OCI-LY1 (cell line): ENCODE measurements at regions not wholly inside any gene's neighbourhood (a gene's known extent, or its start where the extent isn't known, plus 50 kb on each side); places are given as distances from the start of the nearest gene placed in this dataset.
"Not testable (repeated sequence)": the region's sequence is repeated elsewhere in the genome, so short reads cannot be mapped to it uniquely, and the experiment has no call there.

ENCODE experiments used
- H2AFZ ChIP-seq: fragments of 200-600 bp; sonication (generic), shearing (Covaris generic); 2 replicates; pipeline ENCODE4 v1.6.0; 2014; ENCODE audit warnings: antibody characterized with exemption, mild to moderate bottlenecking, low read length
- H3F3A ChIP-seq: fragments of 200-600 bp; sonication (generic), shearing (Covaris generic); 2 replicates; pipeline ENCODE4 v1.6.0; 2014; ENCODE audit warnings: mild to moderate bottlenecking, antibody characterized with exemption, low read length, moderate library complexity; ENCODE audit not compliant: insufficient read depth
- H3K27ac ChIP-seq: fragments of 200-600 bp; sonication (generic); 2 replicates; pipeline ENCODE4 v1.5.1; 2014; ENCODE audit warnings: low read length, mixed run types, mild to moderate bottlenecking, low read depth; ENCODE audit not compliant: poor library complexity, severe bottlenecking
- H3K27me3 ChIP-seq: fragments of 200-600 bp; sonication (generic); 2 replicates; pipeline ENCODE4 v1.6.0; 2014; ENCODE audit warnings: antibody characterized with exemption, mild to moderate bottlenecking, low read length, moderate library complexity; ENCODE audit not compliant: insufficient read depth
- H3K36me3 ChIP-seq: fragments of 200-600 bp; sonication (generic); 2 replicates; pipeline ENCODE4 v1.6.1; 2014; ENCODE audit warnings: mild to moderate bottlenecking, antibody characterized with exemption, low read length, moderate library complexity, mixed read lengths; ENCODE audit not compliant: insufficient read depth
- H3K4me1 ChIP-seq: fragments of 200-600 bp; sonication (generic); 2 replicates; pipeline ENCODE4 v1.5.1; 2014; ENCODE audit warnings: mild to moderate bottlenecking, low read length, moderate library complexity; ENCODE audit not compliant: insufficient read depth, severe bottlenecking
- H3K4me2 ChIP-seq: fragments of 200-600 bp; sonication (generic), shearing (Covaris generic); 2 replicates; pipeline ENCODE4 v1.6.1; 2014; ENCODE audit warnings: low read length
- H3K4me3 ChIP-seq: fragments of 200-600 bp; sonication (generic); 2 replicates; pipeline ENCODE4 v1.5.1; 2014; ENCODE audit warnings: low read length, low read depth, mild to moderate bottlenecking, mixed read lengths; ENCODE audit not compliant: poor library complexity, severe bottlenecking
- H3K79me2 ChIP-seq: fragments of 200-600 bp; shearing (Covaris generic); 2 replicates; pipeline ENCODE4 v1.6.1; 2016; ENCODE audit warnings: mixed run types, low read length, mixed read lengths; ENCODE audit not compliant: insufficient read depth
- H3K9ac ChIP-seq: fragments of 200-600 bp; sonication (generic), shearing (Covaris generic); 2 replicates; pipeline ENCODE4 v1.6.1; 2014; ENCODE audit warnings: mild to moderate bottlenecking, low read length, mixed read lengths
- H3K9me2 ChIP-seq: fragments of 200-600 bp; sonication (generic), shearing (Covaris generic); 2 replicates; pipeline ENCODE4 v1.6.1; 2014; ENCODE audit warnings: low read depth, mild to moderate bottlenecking, low read length, mixed read lengths
- H3K9me3 ChIP-seq: fragments of 200-600 bp; shearing (Covaris generic); 2 replicates; pipeline ENCODE4 v1.6.1; 2014; ENCODE audit warnings: low read length, mixed read lengths
- H4K20me1 ChIP-seq: fragments of 200-600 bp; sonication (generic), shearing (Covaris generic); 2 replicates; pipeline ENCODE4 v1.6.0; 2016; ENCODE audit warnings: mild to moderate bottlenecking, low read length; ENCODE audit not compliant: insufficient read depth

GRCh38 chr15:44817797-44818196 is 81.5 kb downstream of the TRIM69 start:
- not testable (repeated sequence) for H3K4me2 ChIP-seq, H3K27me3 ChIP-seq, H3K27ac ChIP-seq, H3K79me2 ChIP-seq, H3K36me3 ChIP-seq, H3K4me3 ChIP-seq, H3K9me2 ChIP-seq, H2AFZ ChIP-seq, H4K20me1 ChIP-seq, H3F3A ChIP-seq, H3K9me3 ChIP-seq, H3K4me1 ChIP-seq, H3K9ac ChIP-seq

GRCh38 chr15:44819331-44819987 is 83.1 kb downstream of the TRIM69 start:
- H3K9me2 ChIP-seq, H3K36me3 ChIP-seq, H3K4me1 ChIP-seq, H3K4me2 ChIP-seq, H4K20me1 ChIP-seq, H3K9me3 ChIP-seq, H3F3A ChIP-seq, H3K9ac ChIP-seq, H3K4me3 ChIP-seq, H2AFZ ChIP-seq, H3K27me3 ChIP-seq, H3K79me2 ChIP-seq, H3K27ac ChIP-seq: not testable (repeated sequence)

GRCh38 chr15:44820535-44820934 is 84.2 kb downstream of the TRIM69 start:
- not testable (repeated sequence) for H3K4me3 ChIP-seq, H3K4me1 ChIP-seq, H3K9me3 ChIP-seq, H3K4me2 ChIP-seq, H3K36me3 ChIP-seq, H3K9ac ChIP-seq, H3F3A ChIP-seq, H3K9me2 ChIP-seq, H3K27ac ChIP-seq, H3K79me2 ChIP-seq, H4K20me1 ChIP-seq, H3K27me3 ChIP-seq, H2AFZ ChIP-seq

- H3K27ac ChIP-seq, H3K79me2 ChIP-seq, H4K20me1 ChIP-seq, H3K9me3 ChIP-seq, H3K4me1 ChIP-seq, H3K4me2 ChIP-seq, H3F3A ChIP-seq, H3K4me3 ChIP-seq, H3K9me2 ChIP-seq, H2AFZ ChIP-seq, H3K36me3 ChIP-seq, H3K27me3 ChIP-seq, H3K9ac ChIP-seq: not testable (repeated sequence)
Observed at GRCh38 chr15:44820967-44821366, 84.6 kb downstream of the TRIM69 start.

GRCh38 chr15:44824277-44825145 is 88.2 kb downstream of the TRIM69 start:
- H3F3A ChIP-seq, H3K9me2 ChIP-seq, H3K9ac ChIP-seq, H3K9me3 ChIP-seq, H3K4me1 ChIP-seq, H3K79me2 ChIP-seq, H3K4me3 ChIP-seq, H3K36me3 ChIP-seq, H2AFZ ChIP-seq, H3K27me3 ChIP-seq, H3K4me2 ChIP-seq, H4K20me1 ChIP-seq, H3K27ac ChIP-seq: not testable (repeated sequence)

GRCh38 chr15:44826583-44826982 is 90.3 kb downstream of the TRIM69 start:
- H3K4me2 ChIP-seq, H3K9me2 ChIP-seq, H3K27me3 ChIP-seq, H2AFZ ChIP-seq, H3K27ac ChIP-seq, H3K36me3 ChIP-seq, H4K20me1 ChIP-seq, H3K4me1 ChIP-seq, H3K9me3 ChIP-seq, H3K79me2 ChIP-seq, H3K4me3 ChIP-seq, H3K9ac ChIP-seq, H3F3A ChIP-seq: not testable (repeated sequence)

- H2AFZ ChIP-seq, H3K79me2 ChIP-seq, H3K9me3 ChIP-seq, H4K20me1 ChIP-seq, H3F3A ChIP-seq, H3K36me3 ChIP-seq, H3K4me3 ChIP-seq, H3K4me2 ChIP-seq, H3K27ac ChIP-seq, H3K27me3 ChIP-seq, H3K9me2 ChIP-seq, H3K9ac ChIP-seq, H3K4me1 ChIP-seq: not testable (repeated sequence)
Observed at GRCh38 chr15:44828229-44828914, 92.0 kb downstream of the TRIM69 start.
